Kidney epithelial cell (primary cell): ENCODE measurements at regions not wholly inside any gene's neighbourhood (a gene's known extent, or its start where the extent isn't known, plus 50 kb on each side); places are given as distances from the start of the nearest gene placed in this dataset.
A peak's percentile ranks its signal among the peaks of the same experiment; 100 is the strongest.

Experiments used
- DNase-seq: peaks from one replicate; pipeline ENCODE4 v3.0.0-alpha.2; 2010; ENCODE audit warnings: low read depth
- H3K27me3 ChIP-seq: 2 replicates; pipeline ENCODE4 v1.6.0; 2011; ENCODE audit warnings: low read length; ENCODE audit not compliant: control insufficient read depth, insufficient read depth
- H3K36me3 ChIP-seq: 2 replicates; pipeline ENCODE4 v1.5.1; 2011; ENCODE audit warnings: low read length; ENCODE audit not compliant: control insufficient read depth, insufficient read depth
- H3K4me3 ChIP-seq: 2 replicates; pipeline ENCODE4 v1.5.1; 2011; ENCODE audit warnings: low read depth, mild to moderate bottlenecking, control low read depth, low read length
- TF ChIP-seq, protein P1 (sequence below): IDR thresholded peaks from 2 replicates; pipeline ENCODE4 v1.5.1; 2011; ENCODE audit warnings: mild to moderate bottlenecking, moderate library complexity, low read length, control low read depth, inconsistent platforms; ENCODE audit not compliant: insufficient read depth, poor library complexity, severe bottlenecking

DNA sequence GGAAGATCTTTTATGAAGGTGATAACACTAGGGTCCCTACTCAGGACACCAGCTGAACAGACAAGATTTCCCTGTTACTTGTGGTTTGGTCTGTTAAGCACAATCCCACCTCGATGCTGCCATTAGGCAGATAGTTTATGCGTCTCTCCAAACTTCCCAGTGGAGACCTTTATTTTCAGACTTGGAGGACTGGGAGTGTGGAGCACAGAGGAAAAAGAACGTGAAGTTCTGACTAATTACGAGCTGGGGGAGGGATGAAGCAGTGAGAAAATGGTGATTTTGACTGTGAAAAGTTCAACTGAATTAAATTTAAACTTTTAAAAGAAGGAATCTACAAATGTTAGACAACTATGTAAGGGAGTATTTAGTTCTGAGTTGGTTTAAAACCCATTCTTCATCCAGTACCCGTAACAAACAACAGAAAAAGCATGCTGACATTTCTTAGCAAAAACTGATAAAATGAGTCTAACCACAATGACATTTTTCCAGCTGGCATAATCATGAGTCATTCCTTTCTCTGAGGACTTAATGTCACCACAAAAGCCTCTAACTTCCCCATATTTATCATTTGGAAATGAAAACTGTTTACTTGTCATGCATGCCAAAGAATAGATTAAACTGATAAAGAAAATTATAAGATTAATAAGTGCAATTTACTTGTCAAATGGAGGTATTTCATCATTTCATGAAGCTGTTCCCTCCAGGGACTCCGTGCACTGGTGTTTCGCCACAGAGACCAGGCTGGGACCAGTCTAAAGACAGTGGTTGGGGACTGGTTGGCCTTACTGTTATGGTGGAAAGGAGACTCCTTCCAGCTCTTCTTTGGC, 113.3 kb upstream of the SSTR4 start:
- peak; percentile 26 for DNase-seq
- H3K4me3 ChIP-seq: no peak overlapping the region
- TF ChIP-seq, protein P1, sequence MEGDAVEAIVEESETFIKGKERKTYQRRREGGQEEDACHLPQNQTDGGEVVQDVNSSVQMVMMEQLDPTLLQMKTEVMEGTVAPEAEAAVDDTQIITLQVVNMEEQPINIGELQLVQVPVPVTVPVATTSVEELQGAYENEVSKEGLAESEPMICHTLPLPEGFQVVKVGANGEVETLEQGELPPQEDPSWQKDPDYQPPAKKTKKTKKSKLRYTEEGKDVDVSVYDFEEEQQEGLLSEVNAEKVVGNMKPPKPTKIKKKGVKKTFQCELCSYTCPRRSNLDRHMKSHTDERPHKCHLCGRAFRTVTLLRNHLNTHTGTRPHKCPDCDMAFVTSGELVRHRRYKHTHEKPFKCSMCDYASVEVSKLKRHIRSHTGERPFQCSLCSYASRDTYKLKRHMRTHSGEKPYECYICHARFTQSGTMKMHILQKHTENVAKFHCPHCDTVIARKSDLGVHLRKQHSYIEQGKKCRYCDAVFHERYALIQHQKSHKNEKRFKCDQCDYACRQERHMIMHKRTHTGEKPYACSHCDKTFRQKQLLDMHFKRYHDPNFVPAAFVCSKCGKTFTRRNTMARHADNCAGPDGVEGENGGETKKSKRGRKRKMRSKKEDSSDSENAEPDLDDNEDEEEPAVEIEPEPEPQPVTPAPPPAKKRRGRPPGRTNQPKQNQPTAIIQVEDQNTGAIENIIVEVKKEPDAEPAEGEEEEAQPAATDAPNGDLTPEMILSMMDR: no peak
- H3K36me3 ChIP-seq: no peaks in the 10 kb centered on the region
- H3K27me3 ChIP-seq: no peaks in the 10 kb centered on the region

DNA sequence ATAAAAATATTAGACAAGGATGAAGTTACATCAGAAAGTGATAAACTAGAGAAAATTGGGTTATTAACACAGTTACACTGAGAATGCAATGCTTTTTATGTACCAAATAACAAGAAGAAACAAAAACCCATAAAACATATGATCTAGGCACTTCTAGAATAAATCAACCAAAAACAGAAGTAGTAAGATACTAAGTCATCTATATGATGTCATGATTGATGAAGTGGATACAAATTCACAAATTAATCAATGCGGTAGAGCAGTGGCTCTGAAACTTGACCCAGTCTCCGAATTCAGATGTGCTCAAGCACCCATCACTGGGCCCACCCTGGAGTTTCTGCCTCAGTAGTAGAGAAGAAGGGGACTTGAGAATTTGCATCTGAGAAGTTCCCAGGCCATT, 112.1 kb upstream of the SSTR4 start:
- no peaks in the 10 kb centered on the region for H3K36me3 ChIP-seq
- no peaks in the 10 kb centered on the region for H3K27me3 ChIP-seq
- no peak for DNase-seq
- H3K4me3 ChIP-seq: no peak overlapping the region
- TF ChIP-seq, protein P1: no peak

DNA sequence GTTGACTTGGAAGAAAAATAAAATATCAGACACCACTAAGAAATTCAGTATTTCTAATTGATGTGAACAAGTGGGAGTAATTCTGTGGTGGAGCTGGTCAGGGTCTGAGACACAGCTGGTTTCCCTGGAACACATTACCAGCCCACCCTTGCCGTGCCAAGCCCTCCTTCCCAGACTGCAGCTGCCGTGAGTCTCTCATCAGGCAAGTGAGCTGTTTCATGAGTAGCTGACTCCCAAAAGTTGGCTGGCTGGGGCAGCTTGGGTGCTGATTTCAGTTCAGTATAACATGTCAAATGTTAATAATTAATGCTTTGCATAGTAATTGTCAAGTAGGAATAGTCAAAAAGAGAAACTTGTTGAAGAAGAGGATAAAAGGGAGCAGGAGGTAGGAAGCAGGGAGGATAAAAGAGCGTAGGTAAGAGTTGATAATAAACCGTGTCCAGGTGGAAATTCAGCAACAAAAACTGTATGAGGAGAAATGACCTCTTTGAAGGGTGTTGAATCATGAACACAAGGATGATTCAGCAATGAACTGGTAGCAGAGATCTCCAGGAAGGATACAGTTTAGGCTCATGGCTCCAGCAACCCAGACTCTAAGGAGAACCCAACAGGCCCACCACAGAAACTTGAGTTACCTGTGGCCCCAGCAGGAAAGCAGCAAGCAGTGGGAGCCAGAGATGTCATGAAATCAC, 110.9 kb upstream of the SSTR4 start:
- Histone ChIP-seq H3K36me3 (no peaks in the 10 kb centered on the region), H3K4me3 (no peak overlapping the region), H3K27me3 (no peaks in the 10 kb centered on the region)
- TF ChIP-seq, protein P1: no peak
- no peak for DNase-seq

DNA sequence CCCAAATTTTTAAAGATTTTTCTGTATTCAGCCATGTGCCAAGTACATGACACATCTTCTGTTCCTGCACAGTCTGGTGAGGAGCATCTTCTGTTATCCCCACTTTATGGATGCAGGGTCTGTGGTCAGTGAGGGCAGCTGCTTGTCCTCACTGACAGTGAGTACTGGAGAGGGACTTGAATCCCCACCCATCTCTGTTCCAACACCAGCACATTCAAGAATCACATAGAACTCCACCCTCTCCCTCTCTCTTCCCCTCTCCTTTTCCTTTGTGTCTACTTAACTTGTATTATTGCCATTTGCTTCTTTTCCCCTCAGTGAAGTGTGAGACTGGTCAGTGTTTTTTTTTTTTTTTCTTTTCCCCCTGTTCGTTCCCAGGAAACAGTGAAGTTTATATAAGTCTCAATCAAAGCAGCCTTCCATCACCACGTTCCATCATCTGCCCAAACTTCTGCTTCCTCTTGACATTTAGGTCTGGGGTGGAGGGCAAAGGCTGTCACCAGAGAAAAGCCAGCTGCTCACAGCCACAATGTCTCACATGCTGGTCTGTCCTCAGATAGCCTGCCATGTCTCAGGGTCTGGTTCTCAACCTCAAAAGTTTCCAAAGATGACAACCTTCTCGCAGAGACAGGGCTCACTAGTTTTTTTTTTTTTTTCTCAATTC, 110.0 kb upstream of the SSTR4 start:
- Histone ChIP-seq H3K4me3 (no peak overlapping the region), H3K27me3 (no peaks in the 10 kb centered on the region), H3K36me3 (no peaks in the 10 kb centered on the region)
- TF ChIP-seq, protein P1: no peak
- DNase-seq: no peak

DNA sequence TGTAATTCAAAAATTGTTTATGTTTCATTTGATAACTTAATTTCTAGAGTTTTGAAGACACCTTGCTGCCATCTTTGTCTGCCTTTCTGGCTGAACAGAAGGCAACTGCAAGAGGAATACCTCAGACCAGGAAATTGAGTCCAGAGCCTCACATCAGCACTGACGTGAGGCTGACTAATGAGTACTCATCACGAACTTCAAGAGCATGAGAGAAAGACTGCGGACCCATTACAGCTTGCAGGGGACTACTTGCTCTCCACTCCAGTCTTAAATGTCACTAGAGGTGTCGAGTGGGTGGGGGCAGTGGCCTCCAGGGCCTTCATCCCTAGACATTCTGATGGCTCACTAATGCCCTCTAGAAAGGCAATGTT, 109.5 kb upstream of the SSTR4 start:
- DNase-seq: no peak
- H3K27me3 ChIP-seq: no peaks in the 10 kb centered on the region
- H3K36me3 ChIP-seq: no peaks in the 10 kb centered on the region
- TF ChIP-seq, protein P1: no peak
- H3K4me3 ChIP-seq: no peak overlapping the region
